NCI-H2227 treated with DMSO at 0.1 percent for 48 hours (cell line): ENCODE measurements at regions not wholly inside any gene's neighbourhood (a gene's known extent, or its start where the extent isn't known, plus 50 kb on each side); places are given as distances from the start of the nearest gene placed in this dataset.
"Not testable (repeated sequence)": the region's sequence is repeated elsewhere in the genome, so short reads cannot be mapped to it uniquely, and the experiment has no call there.

Experiments
- DNase-seq: peaks from one replicate; lab custom pipeline; 2025; lab: John Stamatoyannopoulos, UW

- DNase-seq = no peak
Observed at GRCh38 chr17:77628035-77628434, 330.5 kb upstream of the TNRC6C start.

- DNase-seq = not testable (repeated sequence)
Observed at GRCh38 chr17:77629284-77629683, 329.2 kb upstream of the TNRC6C start.

GRCh38 chr17:77631307-77631706, 327.2 kb upstream of the TNRC6C start:
- DNase-seq = no peak

GRCh38 chr17:77632619-77633018, 325.9 kb upstream of the TNRC6C start:
- DNase-seq = no peak

- DNase-seq = no peak
Observed at GRCh38 chr17:77634710-77635109, 323.8 kb upstream of the TNRC6C start.

- DNase-seq = no peak
Observed at GRCh38 chr17:77635176-77635575, 323.3 kb upstream of the TNRC6C start.

- not testable (repeated sequence) for DNase-seq
Observed at GRCh38 chr17:77635785-77636184, 322.7 kb upstream of the TNRC6C start.

- no peak for DNase-seq
Observed at GRCh38 chr17:77636835-77637817, 321.4 kb upstream of the TNRC6C start.

GRCh38 chr17:77637818-77638575, 320.5 kb upstream of the TNRC6C start:
- peak; percentile 53 for DNase-seq

GRCh38 chr17:77640252-77640651, 318.3 kb upstream of the TNRC6C start:
- no peak for DNase-seq

- DNase-seq = no peak
Observed at GRCh38 chr17:77640916-77641605, 317.4 kb upstream of the TNRC6C start.

- no peak for DNase-seq
Observed at GRCh38 chr17:77641718-77642117, 316.8 kb upstream of the TNRC6C start.

- DNase-seq = no peak
Observed at GRCh38 chr17:77644181-77645071, 314.1 kb upstream of the TNRC6C start.

GRCh38 chr17:77645072-77646045, 313.1 kb upstream of the TNRC6C start:
- no peak for DNase-seq

GRCh38 chr17:77646046-77646430, 312.5 kb upstream of the TNRC6C start:
- DNase-seq = no peak

GRCh38 chr17:77647531-77647930, 311.0 kb upstream of the TNRC6C start:
- DNase-seq = no peak

GRCh38 chr17:77649717-77650211, 308.7 kb upstream of the TNRC6C start:
- DNase-seq = no peak

GRCh38 chr17:77651988-77652387, 306.5 kb upstream of the TNRC6C start:
- DNase-seq = no peak

- no peak for DNase-seq
Observed at GRCh38 chr17:77654296-77654695, 304.2 kb upstream of the TNRC6C start.

GRCh38 chr17:77654850-77655249, 303.7 kb upstream of the TNRC6C start:
- DNase-seq = no peak
